ENCODE measurements at regions not wholly inside any gene's neighbourhood (a gene's known extent, or its start where the extent isn't known, plus 50 kb on each side); places are given as distances from the start of the nearest gene placed in this dataset.

- H3K4me3 Mint-ChIP-seq, result no peak overlapping the region
- no peak overlapping the region for H3K27ac Mint-ChIP-seq
- no peaks in the 10 kb centered on the region for H3K36me3 Mint-ChIP-seq (ENCODE audit: low read depth)
- intact Hi-C loops (cut with micrococcal nuclease), result no loop called here
- POLR2A ChIA-PET, result no interaction called here
- no peak for DNase-seq
- H3K4me1 Mint-ChIP-seq (ENCODE audit: low read depth), result no peaks in the 10 kb centered on the region
- CTCF ChIA-PET, result interaction anchor here (1.2 to 1.6 kb wide), 2 partner anchors 20 to 23 kb away, joined by 5 read pairs; no protein-coding TSS in a partner anchor
- TF ChIP-seq, protein P1, sequence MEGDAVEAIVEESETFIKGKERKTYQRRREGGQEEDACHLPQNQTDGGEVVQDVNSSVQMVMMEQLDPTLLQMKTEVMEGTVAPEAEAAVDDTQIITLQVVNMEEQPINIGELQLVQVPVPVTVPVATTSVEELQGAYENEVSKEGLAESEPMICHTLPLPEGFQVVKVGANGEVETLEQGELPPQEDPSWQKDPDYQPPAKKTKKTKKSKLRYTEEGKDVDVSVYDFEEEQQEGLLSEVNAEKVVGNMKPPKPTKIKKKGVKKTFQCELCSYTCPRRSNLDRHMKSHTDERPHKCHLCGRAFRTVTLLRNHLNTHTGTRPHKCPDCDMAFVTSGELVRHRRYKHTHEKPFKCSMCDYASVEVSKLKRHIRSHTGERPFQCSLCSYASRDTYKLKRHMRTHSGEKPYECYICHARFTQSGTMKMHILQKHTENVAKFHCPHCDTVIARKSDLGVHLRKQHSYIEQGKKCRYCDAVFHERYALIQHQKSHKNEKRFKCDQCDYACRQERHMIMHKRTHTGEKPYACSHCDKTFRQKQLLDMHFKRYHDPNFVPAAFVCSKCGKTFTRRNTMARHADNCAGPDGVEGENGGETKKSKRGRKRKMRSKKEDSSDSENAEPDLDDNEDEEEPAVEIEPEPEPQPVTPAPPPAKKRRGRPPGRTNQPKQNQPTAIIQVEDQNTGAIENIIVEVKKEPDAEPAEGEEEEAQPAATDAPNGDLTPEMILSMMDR (IDR thresholded peaks at IDR 0.05), result no peak
- no peaks in the 10 kb centered on the region for H3K9me3 Mint-ChIP-seq
- H3K27me3 Mint-ChIP-seq, result peaks cover 6% of the 10 kb centered on the region
- no peak for ATAC-seq
These were observed 148.0 kb downstream of the TSEN15 start for GRCh38 chr1:184199438-184200085.

DNA sequence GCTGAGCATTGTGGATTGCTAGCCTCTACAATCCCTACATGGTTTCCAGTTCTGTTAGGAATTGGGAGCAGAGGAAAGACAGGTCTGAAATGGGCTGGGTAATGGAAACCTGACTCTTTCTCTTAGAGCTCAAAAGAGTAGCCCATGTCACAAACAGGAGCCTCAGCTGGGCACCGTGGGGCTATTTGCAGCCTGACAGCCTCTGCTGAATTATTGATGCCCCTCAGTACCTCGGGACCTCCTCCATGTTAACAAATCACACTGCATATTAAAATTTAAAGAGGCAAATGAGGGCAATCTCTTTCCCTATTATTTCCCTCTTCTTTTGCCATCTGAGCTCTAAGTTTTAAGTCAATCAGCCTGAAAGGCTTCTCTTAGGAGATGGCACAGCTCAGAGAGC lies 157.1 kb downstream of the TSEN15 start:
- Mint-ChIP-seq H3K36me3 (ENCODE audit: low read depth) (no peaks in the 10 kb centered on the region), H3K27ac (no peak overlapping the region), H3K4me1 (ENCODE audit: low read depth) (no peaks in the 10 kb centered on the region), H3K9me3 (no peaks in the 10 kb centered on the region), H3K4me3 (no peak overlapping the region), H3K27me3 (peaks cover 10% of the 10 kb centered on the region)
- ChIA-PET CTCF (no interaction called here), POLR2A (no interaction called here)
- intact Hi-C loops (cut with micrococcal nuclease), result no loop called here
- ATAC-seq, result no peak
- TF ChIP-seq, protein P1 (IDR thresholded peaks at IDR 0.05), result no peak
- no peak for DNase-seq

- Mint-ChIP-seq H3K4me1 (ENCODE audit: low read depth) (no peaks in the 10 kb centered on the region), H3K27ac (no peak overlapping the region), H3K27me3 (peaks cover 11% of the 10 kb centered on the region), H3K9me3 (no peaks in the 10 kb centered on the region), H3K4me3 (no peak overlapping the region), H3K36me3 (ENCODE audit: low read depth) (no peaks in the 10 kb centered on the region)
- ATAC-seq (no peak), DNase-seq (no peak)
- TF ChIP-seq, protein P1 (IDR thresholded peaks at IDR 0.05), result no peak
- intact Hi-C loops (cut with micrococcal nuclease), result no loop called here
- ChIA-PET POLR2A (no interaction called here), CTCF (interaction anchor here (0.7 to 1.0 kb wide), 2 partner anchors 168 to 266 kb away, joined by 3 read pairs; no protein-coding TSS in a partner anchor)
These were observed 158.5 kb downstream of the TSEN15 start for GRCh38 chr1:184210031-184210430.

DNA sequence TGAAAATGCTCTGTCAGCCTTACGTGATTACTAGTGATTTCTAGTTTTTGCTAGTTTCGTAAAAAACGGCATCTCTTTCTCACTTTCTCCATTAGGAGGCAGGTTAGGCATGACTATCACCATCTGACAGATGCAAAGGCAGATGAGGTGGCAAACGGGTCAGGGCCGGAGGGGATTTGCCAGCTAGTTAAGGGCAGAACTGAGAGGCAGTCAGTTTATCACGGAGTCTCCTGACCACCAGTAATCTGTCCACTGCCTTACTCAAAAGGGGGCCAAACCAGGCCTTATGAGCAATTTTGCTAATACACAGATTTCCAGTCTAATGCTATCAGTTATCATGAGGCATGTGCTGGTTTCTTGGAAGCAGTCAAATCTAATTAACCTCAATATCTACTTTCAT lies 159.3 kb downstream of the TSEN15 start:
- Mint-ChIP-seq H3K4me1 (ENCODE audit: low read depth) (no peaks in the 10 kb centered on the region), H3K4me3 (no peak overlapping the region), H3K27ac (no peak overlapping the region), H3K9me3 (no peaks in the 10 kb centered on the region), H3K27me3 (peaks cover 11% of the 10 kb centered on the region), H3K36me3 (ENCODE audit: low read depth) (no peaks in the 10 kb centered on the region)
- DNase-seq, result no peak
- no peak for ATAC-seq
- CTCF ChIA-PET, result no interaction called here
- intact Hi-C loops (cut with micrococcal nuclease), result no loop called here
- POLR2A ChIA-PET, result no interaction called here
- TF ChIP-seq, protein P1 (IDR thresholded peaks at IDR 0.05), result no peak

DNA sequence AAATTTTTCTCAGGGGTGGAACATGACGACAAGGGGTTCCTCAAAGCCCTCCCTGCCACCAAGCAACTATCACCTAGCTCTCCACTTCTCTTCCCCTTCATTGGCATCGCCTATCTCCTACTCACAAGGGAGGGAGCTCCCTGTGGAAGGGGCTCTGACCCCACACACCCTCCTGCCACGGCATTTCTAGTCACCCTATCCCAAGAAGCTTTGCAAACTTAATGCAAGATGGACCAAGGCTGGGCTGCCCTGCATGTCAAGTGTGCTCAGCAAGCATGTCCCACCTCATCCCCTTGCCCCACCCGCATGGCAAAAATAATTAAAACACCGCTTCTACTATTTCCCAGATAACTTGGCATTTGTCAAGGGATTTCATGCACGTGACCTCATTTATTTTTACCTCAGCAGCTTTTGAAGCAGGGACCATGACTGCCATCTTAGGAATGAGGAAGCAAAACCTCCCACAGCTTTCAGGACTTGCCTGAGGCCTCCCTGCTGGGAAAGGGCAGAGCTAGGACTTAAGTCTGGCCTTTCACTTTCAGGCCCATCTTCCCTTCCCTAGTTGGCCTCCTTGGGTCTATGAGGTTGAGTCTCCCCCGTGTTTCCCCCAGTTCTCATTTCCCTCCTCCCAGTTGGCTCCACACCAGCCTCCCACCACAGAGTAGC lies 161.3 kb downstream of the TSEN15 start:
- TF ChIP-seq, protein P1 (IDR thresholded peaks at IDR 0.05), result no peak
- ATAC-seq, result no peak
- Mint-ChIP-seq H3K27ac (no peak overlapping the region), H3K9me3 (no peaks in the 10 kb centered on the region), H3K27me3 (peaks cover 10% of the 10 kb centered on the region), H3K4me3 (no peak overlapping the region), H3K4me1 (ENCODE audit: low read depth) (no peaks in the 10 kb centered on the region), H3K36me3 (ENCODE audit: low read depth) (no peaks in the 10 kb centered on the region)
- DNase-seq, result no peak
- CTCF ChIA-PET, result no interaction called here
- intact Hi-C loops (cut with micrococcal nuclease), result no loop called here
- POLR2A ChIA-PET, result no interaction called here
